Activated T-helper 17 cell treated with anti-CD3 and anti-CD28 coated beads, Interleukin-2, amount 50 U/mL, for 72 hours (primary cell): ENCODE measurements at regions not wholly inside any gene's neighbourhood (a gene's known extent, or its start where the extent isn't known, plus 50 kb on each side); places are given as distances from the start of the nearest gene placed in this dataset.

ENCODE experiments used
- ATAC-seq: fragments of 150-1000 bp; cut with Tn5 transposase; replicated peaks from 2 replicates; pipeline ENCODE4 v1.10.0; 2021; ENCODE audit warnings: mild to moderate bottlenecking, moderate library complexity
- H3K27ac Mint-ChIP-seq: one replicate; pipeline ENCODE4 v1.8.0; 2022; ENCODE audit warnings: mixed read lengths
- H3K27me3 Mint-ChIP-seq: one replicate; pipeline ENCODE4 v1.8.0; 2022; ENCODE audit warnings: mixed read lengths
- H3K36me3 Mint-ChIP-seq: one replicate; pipeline ENCODE4 v1.8.0; 2022; ENCODE audit warnings: low read depth, mild to moderate bottlenecking, mixed read lengths
- H3K4me1 Mint-ChIP-seq: one replicate; pipeline ENCODE4 v1.8.0; 2022; ENCODE audit warnings: mixed read lengths
- H3K4me3 Mint-ChIP-seq: one replicate; pipeline ENCODE4 v1.8.0; 2022; ENCODE audit warnings: mild to moderate bottlenecking, mixed read lengths
- H3K9me3 Mint-ChIP-seq: one replicate; pipeline ENCODE4 v1.8.0; 2022; ENCODE audit warnings: mixed read lengths

DNA sequence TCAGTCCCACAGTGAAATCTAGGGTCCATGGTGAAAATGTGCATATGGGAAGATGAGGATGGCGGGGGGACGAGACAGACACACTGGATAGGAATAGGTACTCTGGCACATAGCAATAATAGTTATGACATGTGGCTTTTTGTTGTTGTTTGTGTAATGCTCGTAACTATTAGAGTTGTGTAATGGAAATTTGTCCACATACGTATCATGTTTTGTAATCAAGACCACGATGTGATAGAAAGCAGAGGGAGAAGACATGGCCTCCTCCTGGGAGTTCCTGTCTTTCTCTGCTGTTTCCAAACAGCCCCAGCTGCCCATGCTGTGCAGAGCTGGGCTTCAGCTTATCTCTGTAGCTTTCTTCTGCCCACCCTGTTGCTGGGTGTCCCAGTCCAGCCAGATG, 185.3 kb upstream of the TMTC4 start:
- no peaks in the 10 kb centered on the region for H3K9me3 Mint-ChIP-seq
- H3K4me3 Mint-ChIP-seq: no peak overlapping the region

DNA sequence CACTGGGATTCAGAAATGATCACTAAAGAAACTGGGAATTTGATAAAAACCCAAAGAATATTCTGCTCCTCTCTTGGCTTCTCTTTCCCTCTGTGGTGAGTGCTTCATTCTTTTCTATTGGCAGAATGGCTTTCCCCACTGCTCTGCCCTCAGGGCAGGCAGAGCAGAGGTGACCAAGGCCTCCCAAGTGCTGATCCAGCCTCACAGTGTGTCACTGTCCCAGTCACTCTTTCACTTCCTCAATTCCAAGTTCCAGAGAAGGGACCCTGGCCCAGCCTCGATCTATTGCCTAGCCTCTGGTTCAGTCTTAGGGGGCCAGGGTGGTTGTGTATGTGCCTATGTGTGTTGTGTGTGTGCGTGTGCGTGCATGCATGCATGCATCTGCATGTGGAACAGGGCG, 180.6 kb upstream of the TMTC4 start:
- Mint-ChIP-seq H3K27me3 (no peaks in the 10 kb centered on the region), H3K4me3 (no peak overlapping the region), H3K27ac (no peak overlapping the region), H3K36me3 (no peaks in the 10 kb centered on the region), H3K9me3 (no peaks in the 10 kb centered on the region), H3K4me1 (no peaks in the 10 kb centered on the region)
- no peak for ATAC-seq

More for the DNA sequence above, 185.3 kb upstream of the TMTC4 start:
- no peak for ATAC-seq
- Mint-ChIP-seq H3K27ac (no peak overlapping the region), H3K36me3 (no peaks in the 10 kb centered on the region), H3K27me3 (peaks cover 3% of the 10 kb centered on the region), H3K4me1 (no peaks in the 10 kb centered on the region)

DNA sequence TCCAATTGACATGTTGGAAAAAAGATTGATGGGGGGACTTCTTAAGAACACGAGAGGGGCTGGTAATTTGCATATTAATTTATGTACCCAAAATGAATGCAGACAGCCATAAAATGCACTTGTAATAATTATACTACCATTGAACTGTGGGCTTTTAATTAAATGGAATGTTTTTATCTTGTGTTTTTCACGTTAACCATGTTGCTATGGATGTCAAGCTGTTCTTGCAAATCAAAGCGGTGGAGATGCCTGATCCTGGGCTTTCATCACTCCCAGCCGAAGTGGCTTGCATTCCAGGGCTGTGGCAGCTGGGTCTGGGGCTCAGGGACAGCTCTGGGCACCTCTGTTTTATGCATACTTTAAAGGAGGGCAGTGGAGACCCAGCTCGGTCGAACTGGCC, 179.4 kb upstream of the TMTC4 start:
- no peaks in the 10 kb centered on the region for H3K4me1 Mint-ChIP-seq
- no peaks in the 10 kb centered on the region for H3K27me3 Mint-ChIP-seq
- no peak overlapping the region for H3K27ac Mint-ChIP-seq
- H3K36me3 Mint-ChIP-seq: no peaks in the 10 kb centered on the region
- no peaks in the 10 kb centered on the region for H3K9me3 Mint-ChIP-seq
- ATAC-seq: no peak
- no peak overlapping the region for H3K4me3 Mint-ChIP-seq

DNA sequence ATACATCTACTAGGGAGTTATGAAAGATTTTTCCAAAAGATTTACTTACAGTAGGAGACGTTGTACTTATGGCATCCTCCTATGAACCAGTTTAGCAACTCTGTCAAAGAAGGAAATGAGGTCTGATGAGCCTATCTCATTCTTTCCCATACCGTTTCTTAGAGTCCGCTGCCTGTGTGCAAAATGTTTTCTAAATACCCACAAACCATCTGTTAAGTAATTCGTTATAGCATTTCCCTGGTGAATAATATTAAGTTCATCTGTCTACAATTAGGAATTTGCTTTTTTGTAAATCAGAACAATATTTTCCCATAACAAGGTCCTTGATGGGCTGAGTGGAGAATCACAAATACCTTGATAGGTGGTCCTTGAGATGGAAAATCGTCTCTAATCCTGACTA, 178.8 kb upstream of the TMTC4 start:
- no peak overlapping the region for H3K4me3 Mint-ChIP-seq
- H3K36me3 Mint-ChIP-seq: no peaks in the 10 kb centered on the region
- no peak for ATAC-seq
- no peaks in the 10 kb centered on the region for H3K4me1 Mint-ChIP-seq
- no peaks in the 10 kb centered on the region for H3K27me3 Mint-ChIP-seq
- no peaks in the 10 kb centered on the region for H3K9me3 Mint-ChIP-seq
- H3K27ac Mint-ChIP-seq: no peak overlapping the region

DNA sequence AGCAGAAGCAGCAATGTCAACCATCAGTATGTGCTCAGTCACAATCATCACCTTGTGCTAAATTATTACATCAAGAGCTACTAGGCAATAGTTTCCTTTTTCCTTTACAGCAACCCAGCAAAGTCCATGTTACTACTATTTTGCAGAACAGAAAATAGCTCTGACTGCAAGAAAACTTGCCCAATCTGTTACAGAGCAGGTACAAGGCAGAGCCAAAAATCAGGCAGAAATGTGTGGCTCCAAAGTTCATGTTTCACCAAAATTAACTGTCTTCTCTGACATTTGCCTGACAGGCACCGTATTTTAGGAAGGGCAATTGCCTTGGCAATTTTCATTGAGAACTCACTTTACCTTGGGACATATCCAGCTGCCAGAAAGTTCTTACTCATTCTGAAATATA, 177.6 kb upstream of the TMTC4 start:
- Mint-ChIP-seq H3K27ac (no peak overlapping the region), H3K4me1 (no peaks in the 10 kb centered on the region), H3K4me3 (no peak overlapping the region), H3K9me3 (no peaks in the 10 kb centered on the region), H3K27me3 (no peaks in the 10 kb centered on the region), H3K36me3 (no peaks in the 10 kb centered on the region)
- no peak for ATAC-seq

DNA sequence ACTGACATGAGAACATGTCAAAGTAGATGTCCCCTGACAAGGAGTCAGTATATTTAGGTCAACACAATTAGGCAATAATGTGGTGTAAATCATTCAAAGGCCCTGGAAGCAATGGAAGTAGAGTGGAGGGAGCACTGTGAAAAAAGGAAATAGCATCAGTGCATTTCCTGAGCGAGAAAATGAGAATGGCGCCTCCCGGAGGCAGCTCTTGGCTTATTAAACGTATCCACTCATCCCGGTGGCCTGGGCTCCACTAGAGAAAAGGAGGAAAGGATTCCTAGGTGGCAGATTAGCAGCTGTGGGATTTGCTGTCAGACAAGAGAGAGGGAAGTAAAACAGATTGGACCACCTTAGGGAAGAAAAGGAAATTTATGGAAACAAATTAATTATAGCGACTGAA, 173.7 kb upstream of the TMTC4 start:
- H3K27ac Mint-ChIP-seq: no peak overlapping the region
- no peaks in the 10 kb centered on the region for H3K36me3 Mint-ChIP-seq
- H3K9me3 Mint-ChIP-seq: no peaks in the 10 kb centered on the region
- ATAC-seq: no peak
- H3K4me1 Mint-ChIP-seq: no peaks in the 10 kb centered on the region
- H3K4me3 Mint-ChIP-seq: no peak overlapping the region
- peaks cover 2% of the 10 kb centered on the region for H3K27me3 Mint-ChIP-seq

DNA sequence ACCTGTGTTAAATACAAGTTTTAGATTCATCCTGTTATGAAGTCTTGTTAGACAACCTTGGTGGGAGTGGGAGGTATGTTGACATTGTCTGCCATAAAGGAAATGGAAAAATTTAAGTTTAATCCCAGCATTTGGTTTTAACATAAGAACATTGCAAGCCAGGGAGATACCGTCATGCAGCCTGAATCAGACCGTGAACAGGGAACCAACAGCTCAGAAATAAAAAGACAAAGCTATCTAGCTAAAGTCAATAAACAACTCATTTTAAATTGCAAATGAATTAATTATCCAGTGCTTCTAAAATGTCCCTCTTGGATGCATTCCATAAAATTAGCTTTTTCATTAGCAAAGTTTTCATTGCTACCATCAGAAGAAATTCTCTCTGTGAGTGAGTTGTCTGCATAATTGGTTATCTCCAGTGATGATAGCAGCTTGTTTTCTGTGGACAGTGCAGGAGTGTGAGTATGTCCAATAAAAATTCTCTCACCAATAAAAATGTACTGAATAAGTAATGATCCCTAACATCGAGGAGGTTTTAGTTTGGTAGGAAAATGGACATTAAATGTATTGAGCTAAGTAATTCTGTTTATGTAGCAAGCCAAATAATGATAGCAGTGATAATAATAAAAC, 170.6 kb upstream of the TMTC4 start:
- Mint-ChIP-seq H3K27me3 (peaks cover 9% of the 10 kb centered on the region), H3K27ac (no peak overlapping the region), H3K9me3 (no peaks in the 10 kb centered on the region), H3K4me1 (no peaks in the 10 kb centered on the region), H3K4me3 (no peak overlapping the region), H3K36me3 (no peaks in the 10 kb centered on the region)
- ATAC-seq: no peak

DNA sequence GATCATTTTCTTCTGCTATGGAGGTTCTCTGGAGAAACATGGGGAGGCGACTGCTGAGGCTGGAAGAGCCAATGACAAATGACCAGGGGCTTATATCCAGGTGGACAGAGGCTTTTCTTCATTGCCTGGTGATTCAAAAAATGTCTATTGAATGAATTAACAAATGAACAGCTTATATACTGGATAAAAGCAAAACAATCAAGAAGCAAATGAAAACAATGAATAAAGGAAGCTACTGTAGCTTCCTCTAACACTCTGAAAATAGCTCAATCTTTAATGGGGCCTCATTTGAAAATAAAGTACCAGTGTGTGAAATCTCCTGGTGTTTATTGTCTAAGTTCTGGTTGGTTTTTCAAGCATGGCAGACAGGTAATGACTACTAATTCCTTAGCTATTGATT, 167.5 kb upstream of the TMTC4 start:
- H3K27ac Mint-ChIP-seq: no peak overlapping the region
- H3K36me3 Mint-ChIP-seq: no peaks in the 10 kb centered on the region
- H3K27me3 Mint-ChIP-seq: peaks cover 9% of the 10 kb centered on the region
- no peaks in the 10 kb centered on the region for H3K4me1 Mint-ChIP-seq
- H3K9me3 Mint-ChIP-seq: no peaks in the 10 kb centered on the region
- no peak for ATAC-seq
- no peak overlapping the region for H3K4me3 Mint-ChIP-seq

DNA sequence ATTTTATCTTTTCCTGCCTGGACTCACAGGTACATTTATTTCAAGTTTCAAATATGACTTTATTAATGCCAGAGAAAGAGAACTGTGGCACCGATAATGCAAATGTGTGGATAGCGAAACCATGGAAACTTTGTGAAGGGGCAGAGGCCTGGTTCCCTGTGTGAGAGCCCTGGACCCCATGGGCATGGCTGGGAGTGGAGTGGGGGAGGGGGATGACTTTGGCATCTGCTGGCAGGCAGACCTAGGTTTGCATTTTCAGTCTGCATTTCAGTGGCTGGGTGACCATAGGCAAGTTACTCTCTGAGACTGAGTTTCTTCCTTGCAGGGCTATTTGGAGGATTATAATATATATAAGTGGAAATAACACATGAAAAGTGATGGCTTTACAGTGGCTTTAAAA, 163.8 kb upstream of the TMTC4 start:
- H3K36me3 Mint-ChIP-seq: no peaks in the 10 kb centered on the region
- no peak for ATAC-seq
- no peaks in the 10 kb centered on the region for H3K9me3 Mint-ChIP-seq
- no peaks in the 10 kb centered on the region for H3K4me1 Mint-ChIP-seq
- H3K4me3 Mint-ChIP-seq: no peak overlapping the region
- H3K27me3 Mint-ChIP-seq: peaks cover 9% of the 10 kb centered on the region
- H3K27ac Mint-ChIP-seq: no peak overlapping the region

DNA sequence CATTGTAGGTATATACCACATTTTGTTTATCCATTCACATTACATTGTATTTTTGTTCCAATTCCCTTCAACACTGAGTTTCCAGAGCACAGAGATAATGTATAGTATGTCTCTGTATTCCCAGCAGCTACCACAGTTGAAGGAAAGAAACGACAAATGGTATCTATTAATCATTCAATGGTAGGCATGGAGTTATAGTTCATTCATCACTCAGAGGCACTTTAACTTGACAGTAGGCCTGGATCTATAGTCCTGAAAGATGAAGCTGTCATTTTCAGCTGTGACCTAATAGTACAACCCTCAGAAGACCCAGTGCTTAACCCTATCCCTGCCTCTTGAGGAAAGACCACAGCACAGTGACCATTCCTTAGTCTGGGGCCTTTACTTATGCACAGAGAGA, 163.0 kb upstream of the TMTC4 start:
- peaks cover 4% of the 10 kb centered on the region for H3K27me3 Mint-ChIP-seq

DNA sequence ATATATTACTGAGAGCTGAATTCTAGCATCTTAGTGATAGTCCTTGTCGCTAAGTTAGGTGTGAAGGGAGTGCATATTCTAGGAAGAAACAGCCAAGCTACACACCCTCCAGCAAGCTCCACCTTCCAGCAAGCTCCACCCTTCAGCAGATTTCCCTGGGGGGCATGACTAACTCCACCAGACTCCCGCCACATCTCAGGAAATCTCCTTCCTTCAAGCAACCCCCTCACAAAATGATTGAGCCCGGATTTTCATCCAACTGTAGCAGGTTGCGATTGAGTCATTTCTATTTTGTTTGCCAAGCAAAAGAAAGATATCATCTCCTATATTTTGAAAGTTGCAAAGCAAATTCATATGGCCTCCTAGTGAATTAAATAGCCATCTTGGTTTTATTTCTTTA, 162.1 kb upstream of the TMTC4 start:
- Mint-ChIP-seq H3K4me3 (no peak overlapping the region), H3K4me1 (no peaks in the 10 kb centered on the region), H3K36me3 (no peaks in the 10 kb centered on the region), H3K27me3 (peaks cover 5% of the 10 kb centered on the region), H3K27ac (no peak overlapping the region), H3K9me3 (peaks cover 3% of the 10 kb centered on the region)
- no peak for ATAC-seq

More for the DNA sequence above, 163.0 kb upstream of the TMTC4 start:
- H3K36me3 Mint-ChIP-seq: no peaks in the 10 kb centered on the region
- H3K9me3 Mint-ChIP-seq: no peaks in the 10 kb centered on the region
- no peak overlapping the region for H3K27ac Mint-ChIP-seq
- ATAC-seq: no peak
- no peak overlapping the region for H3K4me3 Mint-ChIP-seq
- no peaks in the 10 kb centered on the region for H3K4me1 Mint-ChIP-seq

DNA sequence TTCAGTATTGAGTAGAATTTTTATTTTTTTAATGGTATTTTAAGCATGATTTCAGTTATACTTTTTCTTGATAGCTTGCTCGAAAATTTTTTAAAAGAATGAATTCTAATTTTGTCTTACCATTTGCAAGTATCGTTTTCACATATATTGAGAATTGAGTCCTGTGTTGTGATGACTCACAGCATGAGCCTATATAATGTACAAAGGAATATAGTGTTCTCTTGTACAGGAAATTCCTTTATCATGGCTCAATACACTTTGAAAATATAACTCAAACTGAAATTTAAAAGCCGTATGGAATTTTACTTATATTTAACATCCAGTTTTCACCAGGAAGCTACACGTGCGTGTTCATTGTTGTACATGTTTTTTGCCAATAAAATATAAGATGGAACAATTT, 161.1 kb upstream of the TMTC4 start:
- peaks cover 3% of the 10 kb centered on the region for H3K9me3 Mint-ChIP-seq

DNA sequence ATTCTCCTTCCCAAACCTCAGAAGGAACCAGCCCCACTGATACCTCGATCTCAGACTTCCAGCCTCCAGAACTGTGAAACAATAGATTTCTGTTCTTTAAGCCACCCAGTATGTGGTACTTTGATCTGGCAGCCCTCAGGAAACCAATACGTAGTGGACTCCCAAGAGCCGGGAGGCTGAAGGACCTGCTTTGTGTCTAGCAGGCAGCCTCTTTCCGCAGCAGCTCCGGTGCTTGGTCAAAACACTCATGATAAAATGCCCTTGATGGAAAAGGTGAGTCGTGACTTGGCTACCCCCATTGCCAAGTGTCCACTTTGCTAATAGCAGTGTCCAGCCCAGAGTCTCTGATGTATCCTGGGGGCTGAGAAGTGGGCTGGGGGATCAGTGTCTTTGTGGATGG, 158.8 kb upstream of the TMTC4 start:
- no peaks in the 10 kb centered on the region for H3K36me3 Mint-ChIP-seq
- H3K27me3 Mint-ChIP-seq: peaks cover 8% of the 10 kb centered on the region
- H3K4me1 Mint-ChIP-seq: no peaks in the 10 kb centered on the region

More for the DNA sequence above, 161.1 kb upstream of the TMTC4 start:
- no peak overlapping the region for H3K4me3 Mint-ChIP-seq
- no peak overlapping the region for H3K27ac Mint-ChIP-seq
- no peaks in the 10 kb centered on the region for H3K36me3 Mint-ChIP-seq
- H3K4me1 Mint-ChIP-seq: no peaks in the 10 kb centered on the region
- no peak for ATAC-seq
- H3K27me3 Mint-ChIP-seq: peaks cover 8% of the 10 kb centered on the region

DNA sequence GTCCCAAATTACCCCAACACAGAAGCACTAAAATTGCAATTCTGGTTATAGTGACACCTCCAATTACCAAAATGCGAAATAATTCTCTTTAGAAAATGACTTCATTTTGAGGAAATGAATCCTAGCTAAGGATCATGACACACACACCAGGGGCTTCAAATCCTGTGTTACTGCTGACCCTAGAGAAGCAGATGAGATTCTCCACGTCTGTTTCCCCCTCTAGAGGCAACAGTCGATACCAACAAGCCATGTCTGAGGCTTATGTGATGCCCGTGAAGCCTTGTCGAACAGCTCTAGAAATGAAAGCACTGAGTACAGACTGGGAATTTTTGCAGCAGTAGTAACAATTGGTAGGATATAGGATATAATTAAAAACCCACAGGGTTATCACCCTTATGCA, 153.6 kb upstream of the TMTC4 start:
- Mint-ChIP-seq H3K9me3 (peaks cover 3% of the 10 kb centered on the region), H3K27me3 (peaks cover 26% of the 10 kb centered on the region), H3K4me1 (no peaks in the 10 kb centered on the region), H3K4me3 (no peak overlapping the region), H3K36me3 (no peaks in the 10 kb centered on the region), H3K27ac (no peak overlapping the region)
- no peak for ATAC-seq

More for the DNA sequence above, 158.8 kb upstream of the TMTC4 start:
- Mint-ChIP-seq H3K9me3 (peaks cover 3% of the 10 kb centered on the region), H3K4me3 (no peak overlapping the region), H3K27ac (no peak overlapping the region)
- no peak for ATAC-seq

DNA sequence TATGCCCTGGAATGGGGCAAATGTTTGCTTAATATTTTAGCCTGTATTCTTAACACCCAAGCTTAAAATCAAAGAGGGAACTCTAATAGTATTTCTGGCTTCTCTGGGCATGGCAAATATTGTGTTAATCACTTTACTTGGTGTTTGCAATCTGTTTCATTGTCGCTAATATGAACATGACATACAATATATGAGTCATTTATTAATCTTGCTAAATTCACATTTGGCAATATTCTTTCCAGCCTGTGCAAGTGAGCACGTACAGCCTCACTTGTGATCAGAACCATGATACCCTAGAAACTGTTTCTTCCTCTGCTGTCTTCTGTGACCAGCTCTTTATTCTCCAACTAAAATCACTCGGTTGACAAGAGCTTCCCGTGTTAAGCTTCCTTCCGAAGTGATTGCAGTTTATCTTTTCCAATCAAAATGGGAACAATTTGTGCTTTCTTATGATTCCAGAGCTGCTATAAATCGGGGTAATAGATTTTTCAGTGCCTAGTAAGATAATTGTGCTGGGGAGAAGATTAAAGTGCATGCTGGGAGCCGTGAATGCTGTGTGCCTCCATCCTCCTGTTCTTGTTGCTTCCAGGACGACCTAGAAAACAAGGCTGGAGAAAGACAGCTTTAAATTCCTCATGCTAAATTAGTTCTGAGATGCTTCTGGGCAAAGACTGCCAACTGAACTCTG, 153.0 kb upstream of the TMTC4 start:
- H3K27me3 Mint-ChIP-seq: peaks cover 29% of the 10 kb centered on the region
- no peak overlapping the region for H3K27ac Mint-ChIP-seq
- no peaks in the 10 kb centered on the region for H3K36me3 Mint-ChIP-seq
- no peak overlapping the region for H3K4me3 Mint-ChIP-seq
- H3K4me1 Mint-ChIP-seq: no peaks in the 10 kb centered on the region
- peaks cover 3% of the 10 kb centered on the region for H3K9me3 Mint-ChIP-seq
- no peak for ATAC-seq
